ENCODE measurements at regions not wholly inside any gene's neighbourhood (a gene's known extent, or its start where the extent isn't known, plus 50 kb on each side); places are given as distances from the start of the nearest gene placed in this dataset.

DNA sequence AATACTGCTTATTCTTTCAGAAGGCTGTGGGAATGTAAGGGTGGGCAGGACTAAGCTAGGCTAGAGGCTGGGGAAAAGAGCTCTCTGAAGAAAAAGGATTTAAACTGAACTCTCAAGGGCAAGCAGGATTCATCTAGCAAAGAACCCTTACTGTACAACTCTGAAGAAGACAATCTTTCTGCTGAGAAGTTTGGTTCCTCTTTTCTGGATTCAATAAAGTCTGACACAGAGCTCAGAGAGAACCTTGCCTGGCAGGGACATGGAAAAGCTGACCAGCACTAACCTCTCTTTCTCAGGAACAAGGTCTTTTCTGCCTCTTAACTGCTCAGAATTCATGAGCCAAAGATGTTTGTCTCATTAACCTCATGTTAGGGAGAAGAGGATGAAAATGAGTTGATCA lies 388.4 kb upstream of the DDI1 start:
- TF ChIP-seq, protein P1, sequence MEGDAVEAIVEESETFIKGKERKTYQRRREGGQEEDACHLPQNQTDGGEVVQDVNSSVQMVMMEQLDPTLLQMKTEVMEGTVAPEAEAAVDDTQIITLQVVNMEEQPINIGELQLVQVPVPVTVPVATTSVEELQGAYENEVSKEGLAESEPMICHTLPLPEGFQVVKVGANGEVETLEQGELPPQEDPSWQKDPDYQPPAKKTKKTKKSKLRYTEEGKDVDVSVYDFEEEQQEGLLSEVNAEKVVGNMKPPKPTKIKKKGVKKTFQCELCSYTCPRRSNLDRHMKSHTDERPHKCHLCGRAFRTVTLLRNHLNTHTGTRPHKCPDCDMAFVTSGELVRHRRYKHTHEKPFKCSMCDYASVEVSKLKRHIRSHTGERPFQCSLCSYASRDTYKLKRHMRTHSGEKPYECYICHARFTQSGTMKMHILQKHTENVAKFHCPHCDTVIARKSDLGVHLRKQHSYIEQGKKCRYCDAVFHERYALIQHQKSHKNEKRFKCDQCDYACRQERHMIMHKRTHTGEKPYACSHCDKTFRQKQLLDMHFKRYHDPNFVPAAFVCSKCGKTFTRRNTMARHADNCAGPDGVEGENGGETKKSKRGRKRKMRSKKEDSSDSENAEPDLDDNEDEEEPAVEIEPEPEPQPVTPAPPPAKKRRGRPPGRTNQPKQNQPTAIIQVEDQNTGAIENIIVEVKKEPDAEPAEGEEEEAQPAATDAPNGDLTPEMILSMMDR (IDR thresholded peaks at IDR 0.05; ENCODE audit: insufficient read depth, low read length, poor library complexity, severe bottlenecking) = no peak
- Histone ChIP-seq H3K4me3 (replicated peaks; ENCODE audit: low read depth, low read length) (no peak overlapping the region), H3K27me3 (replicated peaks; ENCODE audit: control insufficient read depth, insufficient read depth, low read length) (no peaks in the 10 kb centered on the region), H3K36me3 (ENCODE audit: control insufficient read depth, insufficient read depth, low read length) (no peaks in the 10 kb centered on the region)
- DNase-seq (ENCODE audit: extremely low read depth, insufficient read length) = no peak

DNA sequence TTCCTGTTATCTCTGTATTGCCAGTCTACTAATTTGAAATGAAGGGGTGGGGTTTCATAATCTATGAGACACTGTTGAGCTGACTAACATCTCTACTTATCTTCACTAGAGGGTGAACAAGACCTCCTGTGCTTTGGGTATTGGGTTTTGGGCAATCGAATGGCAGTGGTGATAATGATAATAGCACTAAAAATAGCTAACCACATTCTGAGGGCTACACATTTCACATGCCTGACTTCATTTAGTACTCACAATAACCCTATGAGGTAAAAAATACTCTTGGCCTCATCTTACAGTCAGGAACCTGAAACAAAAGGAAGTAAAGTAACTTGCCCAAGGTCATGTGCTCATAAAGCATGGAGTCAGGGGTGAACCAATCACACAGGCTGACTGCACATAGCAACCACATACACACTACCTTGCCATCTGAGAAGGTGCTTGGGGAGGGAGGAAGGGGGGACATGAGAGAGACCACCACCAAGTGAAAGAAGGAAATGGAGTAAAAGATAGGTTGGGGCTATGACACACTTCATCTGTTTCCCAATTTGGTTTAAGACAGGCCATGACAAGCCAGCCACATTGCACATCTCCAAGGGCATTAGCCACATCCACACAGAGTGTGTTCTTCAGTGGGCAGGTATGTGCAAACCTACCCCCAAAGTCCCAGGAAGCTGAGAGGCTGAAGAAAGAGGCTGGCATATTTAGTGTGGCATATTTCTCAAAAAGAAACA lies 387.6 kb upstream of the DDI1 start:
- TF ChIP-seq, protein P1 (IDR thresholded peaks at IDR 0.05; ENCODE audit: insufficient read depth, low read length, poor library complexity, severe bottlenecking) = no peak
- H3K27me3 ChIP-seq (replicated peaks; ENCODE audit: control insufficient read depth, insufficient read depth, low read length) = no peaks in the 10 kb centered on the region
- no peak overlapping the region for H3K4me3 ChIP-seq (replicated peaks; ENCODE audit: low read depth, low read length)
- H3K36me3 ChIP-seq (ENCODE audit: control insufficient read depth, insufficient read depth, low read length) = no peaks in the 10 kb centered on the region
- DNase-seq (ENCODE audit: extremely low read depth, insufficient read length) = peak; percentile 61

DNA sequence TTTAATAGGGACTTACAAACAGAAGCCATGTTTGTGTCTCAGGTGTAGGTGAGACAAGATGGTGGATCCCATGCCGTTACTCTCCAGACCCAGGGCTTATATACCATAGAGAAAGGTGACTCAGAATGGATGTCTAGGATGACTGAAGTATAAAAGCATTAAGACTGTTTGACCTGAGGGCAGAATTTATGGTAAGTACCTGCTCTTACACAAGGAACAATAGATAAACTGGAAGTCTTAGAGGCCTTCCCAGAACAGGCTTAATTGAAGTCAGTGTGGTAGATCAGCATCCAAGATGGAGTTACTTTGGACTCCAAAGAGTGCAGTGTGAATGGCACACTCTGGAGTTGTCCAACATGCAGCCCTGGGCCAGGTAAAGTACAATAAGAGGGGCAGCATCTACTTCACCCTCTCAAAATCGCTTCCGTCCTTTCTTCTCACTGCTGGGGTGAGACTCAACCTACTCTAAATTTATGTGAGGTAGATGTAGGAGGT lies 387.0 kb upstream of the DDI1 start:
- Histone ChIP-seq H3K36me3 (ENCODE audit: control insufficient read depth, insufficient read depth, low read length) (no peaks in the 10 kb centered on the region), H3K4me3 (replicated peaks; ENCODE audit: low read depth, low read length) (no peak overlapping the region), H3K27me3 (replicated peaks; ENCODE audit: control insufficient read depth, insufficient read depth, low read length) (no peaks in the 10 kb centered on the region)
- DNase-seq (ENCODE audit: extremely low read depth, insufficient read length) = no peak
- TF ChIP-seq, protein P1 (IDR thresholded peaks at IDR 0.05; ENCODE audit: insufficient read depth, low read length, poor library complexity, severe bottlenecking) = no peak

DNA sequence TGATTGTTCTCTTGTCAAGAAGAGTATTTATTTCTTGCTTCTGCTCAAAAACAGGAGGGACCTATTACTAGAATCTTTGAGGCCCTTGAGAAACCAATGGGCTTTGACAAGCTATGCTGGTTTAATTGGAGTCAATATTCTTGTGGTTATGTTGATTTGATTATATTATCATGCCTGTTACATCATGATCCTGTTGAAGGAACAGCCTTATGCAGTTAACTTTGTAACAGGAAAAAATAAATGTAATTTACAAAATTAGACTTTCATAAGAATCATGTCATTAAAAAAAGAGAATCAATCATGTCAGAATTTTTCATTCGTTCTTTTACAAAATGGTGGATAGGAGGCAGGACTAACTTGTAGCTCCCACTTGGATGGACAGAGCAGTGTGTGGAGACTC lies 386.1 kb upstream of the DDI1 start:
- Histone ChIP-seq H3K36me3 (ENCODE audit: control insufficient read depth, insufficient read depth, low read length) (no peaks in the 10 kb centered on the region), H3K27me3 (replicated peaks; ENCODE audit: control insufficient read depth, insufficient read depth, low read length) (no peaks in the 10 kb centered on the region), H3K4me3 (replicated peaks; ENCODE audit: low read depth, low read length) (no peak overlapping the region)
- DNase-seq (ENCODE audit: extremely low read depth, insufficient read length) = no peak
- TF ChIP-seq, protein P1 (IDR thresholded peaks at IDR 0.05; ENCODE audit: insufficient read depth, low read length, poor library complexity, severe bottlenecking) = no peak

DNA sequence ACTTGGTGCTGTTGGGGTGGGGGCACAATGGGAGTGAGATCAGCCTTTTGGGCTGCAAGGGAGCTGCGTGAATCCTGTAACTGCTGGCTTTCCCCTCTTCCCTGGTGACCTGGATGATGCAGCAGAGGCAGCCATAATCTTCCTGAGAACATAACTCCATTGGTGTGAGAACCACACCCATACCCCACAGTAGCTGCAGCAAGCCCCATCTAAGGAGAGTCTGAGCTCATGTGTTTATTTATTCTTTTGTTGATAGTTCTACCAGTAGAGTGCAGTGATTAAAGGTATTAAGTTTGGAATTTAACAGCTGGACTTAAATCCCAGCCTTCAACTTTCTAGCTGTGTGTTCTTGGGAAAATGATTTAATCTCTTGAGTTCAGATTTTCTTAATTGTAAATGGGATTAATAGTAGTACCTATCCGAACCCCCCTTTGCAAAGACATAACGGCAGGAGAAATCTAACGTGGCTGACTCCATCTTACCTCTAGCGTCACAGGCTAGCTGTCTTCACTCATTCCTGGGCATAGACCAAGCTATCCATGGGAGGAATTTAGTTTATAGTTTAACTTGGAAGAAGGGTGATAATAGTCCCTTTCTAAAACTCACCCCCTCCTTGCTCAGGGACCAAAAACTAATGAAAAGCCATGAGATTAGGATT lies 385.0 kb upstream of the DDI1 start:
- TF ChIP-seq, protein P1 (IDR thresholded peaks at IDR 0.05; ENCODE audit: insufficient read depth, low read length, poor library complexity, severe bottlenecking) = no peak
- H3K4me3 ChIP-seq (replicated peaks; ENCODE audit: low read depth, low read length) = no peak overlapping the region
- DNase-seq (ENCODE audit: extremely low read depth, insufficient read length) = no peak

More for the DNA sequence above, 385.0 kb upstream of the DDI1 start:
- no peaks in the 10 kb centered on the region for H3K36me3 ChIP-seq (ENCODE audit: control insufficient read depth, insufficient read depth, low read length)
- H3K27me3 ChIP-seq (replicated peaks; ENCODE audit: control insufficient read depth, insufficient read depth, low read length) = no peaks in the 10 kb centered on the region
